PFSK-1 (cell line): ENCODE measurements at regions not wholly inside any gene's neighbourhood (a gene's known extent, or its start where the extent isn't known, plus 50 kb on each side); places are given as distances from the start of the nearest gene placed in this dataset.

Experiments used
- FOXP2 ChIP-seq: optimal IDR thresholded peaks from 2 replicates; pipeline ENCODE3; 2011; ENCODE audit warnings: borderline replicate concordance, control low read depth, inconsistent platforms; ENCODE audit not compliant: insufficient read depth; ENCODE audit errors: extremely low read length, extremely low read depth
- POLR2AphosphoS5 ChIP-seq: IDR thresholded peaks from 2 replicates; pipeline ENCODE4 v1.6.1; 2012; ENCODE audit warnings: low read depth, mild to moderate bottlenecking, control low read depth, low read length, moderate library complexity
- REST ChIP-seq, 2 experiments: IDR thresholded peaks; 2 replicates each; pipeline versions ENCODE4 v1.6.1 to v1.8.0; 2011 to 2012; ENCODE audit warnings: low read depth in 2 of 2, low read length in 2 of 2, control low read depth in 1 of 2, inconsistent platforms in 1 of 2, mild to moderate bottlenecking in 1 of 2, moderate library complexity in 1 of 2; ENCODE audit not compliant: insufficient read depth in 1 of 2
- SIN3A ChIP-seq: IDR thresholded peaks from 2 replicates; pipeline ENCODE4 v1.6.1; 2012; ENCODE audit warnings: mild to moderate bottlenecking, low read length, moderate library complexity, borderline replicate concordance; ENCODE audit not compliant: insufficient read depth
- TAF1 ChIP-seq: IDR thresholded peaks from 2 replicates; pipeline ENCODE4 v1.6.1; 2012; ENCODE audit warnings: low read length, control low read depth, borderline replicate concordance; ENCODE audit not compliant: insufficient read depth

GRCh38 chr12:59444932-59445331, 150.9 kb upstream of the SLC16A7 start:
- TF ChIP-seq SIN3A: no peak
- TF ChIP-seq TAF1: no peak
- no peak for TF ChIP-seq REST (IDR thresholded peaks at IDR 0.05; ENCODE audit: insufficient read depth in 1 of 2, low read depth in 2 of 2, low read length in 2 of 2)
- no peak for TF ChIP-seq FOXP2
- TF ChIP-seq POLR2AphosphoS5: no peak

- TF ChIP-seq SIN3A (no peak), FOXP2 (no peak), REST (IDR thresholded peaks at IDR 0.05; ENCODE audit: insufficient read depth in 1 of 2, low read depth in 2 of 2, low read length in 2 of 2) (no peak), POLR2AphosphoS5 (no peak), TAF1 (no peak)
These were observed 163.8 kb upstream of the SLC16A7 start for GRCh38 chr12:59432057-59432456.

GRCh38 chr12:59431266-59431665, 164.6 kb upstream of the SLC16A7 start:
- TF ChIP-seq REST (IDR thresholded peaks at IDR 0.05; ENCODE audit: insufficient read depth in 1 of 2, low read depth in 2 of 2, low read length in 2 of 2): no peak
- TF ChIP-seq TAF1: no peak
- no peak for TF ChIP-seq SIN3A
- no peak for TF ChIP-seq POLR2AphosphoS5

- TF ChIP-seq TAF1 (no peak), POLR2AphosphoS5 (no peak), FOXP2 (no peak), SIN3A (no peak), REST (IDR thresholded peaks at IDR 0.05; ENCODE audit: insufficient read depth in 1 of 2, low read depth in 2 of 2, low read length in 2 of 2) (no peak)
These were observed 166.1 kb upstream of the SLC16A7 start for GRCh38 chr12:59429766-59430165.

GRCh38 chr12:59425798-59426197, 170.0 kb upstream of the SLC16A7 start:
- TF ChIP-seq REST (IDR thresholded peaks at IDR 0.05; ENCODE audit: insufficient read depth in 1 of 2, low read depth in 2 of 2, low read length in 2 of 2): no peak
- TF ChIP-seq TAF1: no peak
- TF ChIP-seq FOXP2: no peak
- no peak for TF ChIP-seq SIN3A
- no peak for TF ChIP-seq POLR2AphosphoS5
